K562 (cell line): ENCODE measurements at regions not wholly inside any gene's neighbourhood (a gene's known extent, or its start where the extent isn't known, plus 50 kb on each side); places are given as distances from the start of the nearest gene placed in this dataset.

Experiments
- ARID3A ChIP-seq: IDR thresholded peaks from 2 replicates; pipeline ENCODE4 v1.6.1; 2012; ENCODE audit warnings: low read depth, low read length, improper control_type of control experiment, borderline replicate concordance
- ATF7 ChIP-seq: fragments of 450-650 bp; IDR thresholded peaks from 2 replicates; pipeline ENCODE4 v1.7.1; 2014; ENCODE audit warnings: mild to moderate bottlenecking, moderate library complexity
- CLOCK ChIP-seq: fragments of 250-450 bp; sonication (Bioruptor Pico); IDR thresholded peaks from 2 replicates; pipeline ENCODE4 v1.4.0; 2020; ENCODE audit warnings: mild to moderate bottlenecking, moderate library complexity, borderline replicate concordance
- ELK1 ChIP-seq: sonication (generic); formaldehyde crosslinking; IDR thresholded peaks from 2 replicates; pipeline ENCODE4 v1.8.1; 2022; ENCODE audit warnings: missing genetic modification reagents
- GABPB2 ChIP-seq: fragments of 250-450 bp; sonication (Bioruptor Pico); conservative IDR thresholded peaks from 2 replicates; pipeline ENCODE4 v1.5.1; 2021; ENCODE audit warnings: mild to moderate bottlenecking
- GMEB1 ChIP-seq: fragments of 250-450 bp; sonication (Bioruptor Pico); IDR thresholded peaks from 2 replicates; pipeline ENCODE4 v1.4.0; 2020; ENCODE audit warnings: mild to moderate bottlenecking
- MED1 ChIP-seq: sonication (generic); formaldehyde crosslinking; IDR thresholded peaks from 2 replicates; pipeline ENCODE4 v1.8.1; 2023; ENCODE audit warnings: missing genetic modification reagents, borderline replicate concordance
- NCOR1 ChIP-seq: fragments of 450-650 bp; IDR thresholded peaks from 2 replicates; pipeline ENCODE4 v1.6.1; 2016; ENCODE audit warnings: mild to moderate bottlenecking, moderate library complexity
- NR4A1 ChIP-seq, 2 experiments: fragments of 250-450 bp in 1 of 2; fragments of 450-650 bp in 1 of 2; sonication (Bioruptor Pico) in 1 of 2; IDR thresholded peaks; 2 replicates each; pipeline versions ENCODE4 v1.4.0 to v1.6.1; 2016 to 2020; ENCODE audit warnings: mild to moderate bottlenecking in 2 of 2, missing compliant biosample characterization in 1 of 2, missing genetic modification characterization in 1 of 2, moderate library complexity in 1 of 2
- POLR3A ChIP-seq: IDR thresholded peaks from 2 replicates; pipeline ENCODE4 v1.6.1; 2011; ENCODE audit warnings: borderline replicate concordance, mild to moderate bottlenecking, moderate library complexity; ENCODE audit not compliant: insufficient read length, insufficient read depth; ENCODE audit errors: extremely low read depth
- RFX1 ChIP-seq: fragments of 450-650 bp; IDR thresholded peaks from 2 replicates; pipeline ENCODE4 v1.6.1; 2016; ENCODE audit warnings: mild to moderate bottlenecking, moderate library complexity
- RNF2 ChIP-seq: sonication (generic); IDR thresholded peaks from 2 replicates; pipeline ENCODE4 v1.6.1; 2016
- UBTF ChIP-seq, 2 experiments: IDR thresholded peaks; 2 replicates each; pipeline ENCODE4 v1.6.1; 2012; ENCODE audit warnings: improper control_type of control experiment in 2 of 2, low read depth in 2 of 2, low read length in 2 of 2, borderline replicate concordance in 1 of 2
- ZNF197 ChIP-seq: fragments of 200-800 bp; sonication (Bioruptor generic); IDR thresholded peaks from 2 replicates; pipeline ENCODE4 v1.6.1; 2016; ENCODE audit warnings: low read depth, missing genetic modification characterization, missing compliant biosample characterization
- ZNF212 ChIP-seq: fragments of 450-650 bp; formaldehyde crosslinking; IDR thresholded peaks from 2 replicates; pipeline ENCODE4 v1.4.0; 2020; ENCODE audit warnings: mild to moderate bottlenecking

GRCh38 chr12:76636121-76636692 is 76.6 kb upstream of the OSBPL8 start (continued):
- TF ChIP-seq ARID3A (0 out of 2 replicates have a peak, but pooled peaks have one; percentile 45), ATF7 (peak; percentile 30; the same call in 1 of the 2 replicates), GABPB2 (no peak), RFX1 (no peak), ZNF197 (CRISPR knock-in tag) (no peak), NR4A1 (CRISPR knock-in tag; IDR thresholded peaks at IDR 0.05) (no peak), NR4A1 (tag; IDR thresholded peaks at IDR 0.05) (no peak), RNF2 (no peak), ZNF212 (CRISPR knock-in tag) (no peak), POLR3A (no peak), UBTF (IDR thresholded peaks at IDR 0.05; ENCODE audit: borderline replicate concordance in 1 of 2, low read depth in 2 of 2, low read length in 2 of 2) (no peak), MED1 (CRISPR knock-in tag) (no peak), ELK1 (CRISPR knock-in tag) (no peak), CLOCK (CRISPR knock-in tag) (no peak), NCOR1 (peak; percentile 77), GMEB1 (CRISPR knock-in tag) (no peak)
